HG03439 (cell line): ENCODE measurements at regions not wholly inside any gene's neighbourhood (a gene's known extent, or its start where the extent isn't known, plus 50 kb on each side); places are given as distances from the start of the nearest gene placed in this dataset.

ENCODE experiments used
- ATAC-seq: cut with Tn5 transposase; IDR thresholded peaks from one replicate; pipeline ENCODE4 v1.9.1; 2021; ENCODE audit warnings: mild to moderate bottlenecking, moderate library complexity; ENCODE audit not compliant: unreplicated experiment

GRCh38 chr12:17266856-17267255, 660.9 kb upstream of the LMO3 start:
- ATAC-seq = no peak

DNA sequence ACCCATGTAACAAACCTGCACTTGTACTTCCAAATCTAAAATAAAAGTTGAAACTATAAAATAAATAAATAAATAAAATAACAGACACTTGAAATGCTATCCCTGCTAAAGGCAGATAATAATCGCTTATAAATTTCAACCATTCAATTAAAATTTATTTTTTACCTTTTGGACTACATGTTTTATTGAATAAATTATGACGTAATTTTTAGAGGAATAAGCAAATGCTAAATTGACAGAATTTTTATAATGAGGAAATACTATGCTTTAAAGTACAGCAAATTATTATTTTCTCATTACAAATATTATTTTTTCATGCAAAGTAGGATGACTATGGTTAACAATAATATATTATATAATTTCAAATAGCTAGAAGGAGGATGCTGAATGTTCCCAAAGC, 658.6 kb upstream of the LMO3 start:
- no peak for ATAC-seq

DNA sequence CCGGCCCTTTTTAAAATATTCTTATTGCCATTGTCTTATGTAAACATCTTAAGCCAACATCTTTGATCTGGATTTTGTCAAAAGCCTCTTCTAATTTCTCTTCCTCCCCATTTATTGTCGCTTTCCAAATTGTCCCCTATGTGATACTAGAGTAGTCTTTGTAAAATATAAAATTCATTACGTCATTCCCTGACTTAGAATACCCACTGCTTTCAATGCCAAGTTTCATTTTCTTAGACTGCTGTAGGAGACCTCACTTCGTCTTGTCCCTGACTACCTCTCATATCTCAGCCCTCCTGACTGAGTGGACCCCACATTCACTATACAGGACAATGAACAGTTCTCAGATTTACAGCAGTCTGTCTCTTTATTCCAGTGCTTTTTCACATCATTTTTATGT, 633.9 kb upstream of the LMO3 start:
- no peak for ATAC-seq

DNA sequence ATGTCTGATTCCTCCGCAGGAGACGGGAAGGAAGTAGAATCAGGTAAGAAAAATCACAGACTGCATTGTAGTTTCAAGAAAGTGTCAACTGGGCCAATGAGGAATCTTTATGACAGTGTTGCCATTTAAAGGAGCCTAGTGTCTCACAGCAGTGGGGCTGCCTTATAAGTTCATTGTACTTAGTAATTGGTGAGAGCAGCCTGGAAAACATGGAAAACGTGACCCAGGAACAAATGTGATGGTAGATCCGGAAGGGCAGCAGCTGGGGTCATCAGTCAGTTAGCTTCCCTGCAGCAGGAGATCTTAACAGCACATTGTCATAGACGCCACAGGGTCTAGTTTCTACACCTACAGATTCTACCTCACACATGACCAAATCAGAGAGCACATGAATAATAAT, 630.0 kb upstream of the LMO3 start:
- no peak for ATAC-seq

GRCh38 chr12:17215759-17216570, 610.0 kb upstream of the LMO3 start:
- ATAC-seq = no peak

DNA sequence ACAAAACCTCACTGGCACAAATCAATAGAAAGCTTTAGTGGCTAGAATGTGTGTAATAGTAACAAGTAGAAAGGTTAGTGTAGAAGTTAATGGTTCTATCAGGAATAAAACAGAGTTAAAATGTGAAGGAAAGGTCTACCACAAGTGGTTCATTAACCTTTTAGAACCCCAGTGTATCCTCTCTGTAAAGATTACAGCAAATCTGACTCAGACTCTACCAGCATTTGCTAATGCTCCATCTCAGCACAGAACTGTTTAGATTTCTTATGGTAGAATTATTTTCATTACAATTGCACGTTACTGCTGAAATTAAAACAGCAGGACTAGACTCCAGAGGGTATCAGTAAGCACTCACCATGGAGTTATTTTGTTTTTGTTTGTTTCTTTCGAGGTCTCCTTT, 609.0 kb upstream of the LMO3 start:
- no peak for ATAC-seq

DNA sequence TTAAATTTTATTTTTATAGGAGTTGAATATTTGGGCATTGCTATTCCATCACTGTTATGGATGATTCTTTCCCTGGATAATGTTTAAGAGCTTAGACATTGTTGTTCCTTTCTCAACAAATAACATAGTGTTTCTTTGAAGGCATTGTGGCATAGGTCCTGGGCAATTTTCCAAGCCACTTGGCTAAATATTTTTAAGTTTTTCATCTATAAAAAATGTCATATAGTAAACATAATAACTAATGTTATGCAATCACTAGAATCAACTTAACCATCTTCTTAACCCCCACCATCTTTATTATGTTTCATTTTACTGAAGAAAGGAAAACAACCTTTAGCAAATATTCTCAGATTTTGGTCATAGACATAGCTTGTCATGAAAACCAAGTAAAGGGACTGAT, 600.6 kb upstream of the LMO3 start:
- no peak for ATAC-seq

- no peak for ATAC-seq
Measured at GRCh38 chr12:17204289-17205054, 598.5 kb upstream of the LMO3 start.

GRCh38 chr12:17203497-17203896, 597.5 kb upstream of the LMO3 start:
- ATAC-seq = no peak

DNA sequence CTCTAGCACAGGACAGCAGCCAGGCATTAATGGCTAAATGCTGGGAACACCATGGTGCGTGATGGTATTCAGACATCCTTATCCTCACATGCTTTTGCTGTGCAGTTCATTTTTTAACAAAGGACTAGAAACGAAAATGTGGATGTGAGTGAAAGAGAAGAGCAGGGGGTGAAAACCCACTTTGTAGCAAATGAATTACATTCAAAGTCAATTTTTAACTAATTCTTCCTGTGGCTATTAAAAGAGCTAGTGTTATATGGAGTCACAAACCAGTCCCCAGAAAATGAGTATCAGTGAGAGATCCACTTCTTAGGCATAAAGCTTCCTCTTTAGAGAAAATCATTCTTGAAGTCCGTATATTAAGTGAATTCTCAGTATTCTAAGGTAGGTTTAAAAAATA, 592.0 kb upstream of the LMO3 start:
- ATAC-seq = no peak

- ATAC-seq = no peak
Measured at GRCh38 chr12:17192721-17193120, 586.8 kb upstream of the LMO3 start.

DNA sequence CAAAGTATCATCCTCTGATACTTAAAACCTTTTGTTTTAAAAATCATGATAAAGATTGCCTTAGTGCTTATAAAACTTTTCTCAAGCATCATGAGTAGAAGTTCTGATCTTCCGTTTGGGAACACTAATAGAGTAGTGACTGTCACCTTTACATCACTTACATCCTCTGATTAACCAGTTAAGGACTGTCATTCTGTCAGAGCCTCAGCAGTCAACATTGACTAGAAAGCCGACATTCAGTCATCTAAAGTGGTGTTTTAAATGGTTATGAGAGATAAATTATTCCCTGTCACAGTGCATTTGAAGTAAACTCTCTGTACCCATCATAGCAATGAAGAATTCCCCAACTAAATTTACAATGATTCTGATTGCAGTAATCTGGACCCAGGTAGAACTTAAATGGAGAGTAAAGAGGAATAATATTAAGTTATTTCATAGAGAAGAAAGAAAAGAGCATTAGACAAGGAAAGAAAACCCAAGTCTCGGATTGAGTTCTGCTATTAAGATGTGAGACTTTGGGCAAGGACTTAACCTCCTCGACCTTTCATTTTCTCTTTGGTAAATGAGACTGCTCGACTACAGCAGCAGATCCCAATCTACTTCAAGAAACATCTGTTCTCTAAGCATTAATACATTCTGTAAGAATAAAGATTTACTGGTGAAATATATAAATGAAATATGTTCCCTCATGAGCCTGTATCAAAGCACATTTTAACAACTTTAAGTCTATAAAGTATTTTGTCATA, 563.9 kb upstream of the LMO3 start:
- ATAC-seq = no peak

DNA sequence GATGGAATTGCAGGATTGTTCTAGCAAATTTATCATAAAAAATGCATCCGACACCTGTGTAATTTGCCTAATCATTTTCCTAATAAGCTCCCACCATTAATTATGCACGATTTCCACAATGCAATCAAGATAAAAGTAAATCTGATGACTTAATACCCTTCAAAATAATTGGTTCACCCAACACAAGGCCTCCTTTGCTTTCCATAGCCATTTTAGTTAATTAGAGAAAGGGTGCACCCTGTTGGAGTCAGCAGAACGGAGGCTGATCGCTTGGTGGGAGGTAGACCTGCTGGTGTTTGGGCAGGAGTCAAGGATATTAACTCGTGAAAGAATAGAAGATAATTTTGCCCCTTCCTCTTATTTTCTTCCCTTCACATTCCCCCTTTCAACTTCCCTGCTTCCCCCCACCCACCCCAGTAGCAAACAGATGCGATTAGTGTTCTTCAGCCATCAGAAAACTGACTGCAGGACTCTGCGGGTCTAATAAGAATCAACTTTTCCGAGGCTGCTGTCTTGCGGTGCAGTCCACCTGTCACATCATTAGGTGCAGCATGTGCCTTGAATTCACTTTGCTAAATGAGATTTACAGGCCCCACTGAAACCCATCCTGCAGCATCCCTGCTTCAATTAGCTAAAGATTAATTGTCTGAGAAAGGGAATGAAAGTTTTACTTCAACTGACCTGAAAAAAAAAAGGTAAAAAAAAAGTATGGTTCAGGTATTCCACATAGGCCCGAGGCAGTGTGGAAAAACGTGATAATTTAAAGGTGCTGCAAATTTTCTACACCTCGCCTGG, 553.7 kb upstream of the LMO3 start:
- no peak for ATAC-seq

GRCh38 chr12:17158201-17158600, 552.2 kb upstream of the LMO3 start:
- ATAC-seq = no peak

GRCh38 chr12:17151917-17152316, 546.0 kb upstream of the LMO3 start:
- ATAC-seq = no peak

DNA sequence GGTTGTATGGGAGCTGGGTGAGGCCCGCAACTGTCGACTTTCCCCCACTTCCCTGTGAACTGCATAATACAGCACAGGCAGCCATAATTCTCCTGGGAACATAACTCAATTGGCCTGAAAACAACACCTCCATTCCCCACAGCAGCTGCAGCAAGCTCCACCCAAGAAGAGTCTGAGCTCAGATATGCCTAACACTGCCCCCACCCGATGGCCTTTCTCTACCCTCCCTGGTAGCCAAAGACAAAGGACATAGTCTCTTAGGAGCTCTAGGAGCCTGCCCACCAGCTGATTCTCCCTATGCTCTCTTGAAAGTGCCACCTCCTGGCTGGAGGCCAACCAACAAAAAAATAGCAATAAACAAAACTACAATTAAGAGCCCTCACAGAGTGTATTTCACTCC, 542.7 kb upstream of the LMO3 start:
- no peak for ATAC-seq

DNA sequence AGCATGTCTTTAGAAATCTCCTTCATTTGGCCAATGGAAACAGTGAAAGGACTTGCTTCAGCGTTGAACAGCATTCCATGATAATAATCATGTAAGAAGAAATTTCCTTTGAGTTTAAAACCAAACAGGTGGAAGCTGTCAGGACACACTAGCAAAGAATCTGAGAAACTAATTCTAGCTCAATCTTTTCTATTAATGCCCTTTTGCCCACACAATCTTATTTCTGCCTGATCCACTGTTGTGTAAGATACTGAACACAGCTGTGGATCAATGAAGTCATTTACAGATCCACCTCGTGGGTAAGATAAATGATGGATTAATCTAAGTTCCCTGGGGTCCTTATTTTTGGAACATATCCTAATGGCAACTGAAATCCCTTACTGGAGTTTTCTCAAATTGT, 536.9 kb upstream of the LMO3 start:
- no peak for ATAC-seq

DNA sequence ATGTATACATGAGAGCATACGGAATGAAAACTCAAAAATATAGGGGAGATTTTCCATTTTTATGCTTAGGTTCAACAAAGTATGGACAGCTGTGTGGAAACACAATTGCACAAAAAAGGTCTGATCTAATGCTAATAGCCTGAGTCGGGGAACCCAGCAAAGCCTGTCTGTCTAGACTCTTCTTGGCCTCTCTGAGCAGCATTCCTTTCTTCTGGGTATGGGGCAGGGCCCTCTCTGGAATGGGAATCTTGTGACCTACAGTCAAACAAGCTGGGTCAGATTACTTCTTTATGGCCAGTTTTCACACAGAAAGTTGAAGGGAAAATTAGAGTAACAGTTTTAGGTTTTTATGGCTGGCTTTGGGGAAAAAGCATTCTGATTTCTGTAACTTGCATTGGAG, 534.0 kb upstream of the LMO3 start:
- ATAC-seq = no peak

GRCh38 chr12:17137396-17137795, 531.4 kb upstream of the LMO3 start:
- ATAC-seq = no peak

GRCh38 chr12:17134315-17134714, 528.4 kb upstream of the LMO3 start:
- no peak for ATAC-seq

- no peak for ATAC-seq
Measured at GRCh38 chr12:17132336-17132735, 526.4 kb upstream of the LMO3 start.
